Spleen (tissue), 7 donors: ENCODE measurements at regions not wholly inside any gene's neighbourhood (a gene's known extent, or its start where the extent isn't known, plus 50 kb on each side); places are given as distances from the start of the nearest gene placed in this dataset.

Source experiments
- POLR2A ChIP-seq, 3 donors: fragments of 450-650 bp; IDR thresholded peaks; one replicate each; pipeline ENCODE4 v1.5.1; 2017; ENCODE audit warnings: antibody characterized with exemption in 3 of 3, mild to moderate bottlenecking in 1 of 3
- POLR2AphosphoS5 ChIP-seq, 3 donors: sonication (generic); formaldehyde crosslinking; IDR thresholded peaks; one replicate each; pipeline ENCODE4 v1.5.1; 2017; ENCODE audit warnings: antibody characterized with exemption in 3 of 3
- TF ChIP-seq, protein P1 (sequence below), 11 experiments: fragments of 200-600 bp in 7 of 11; fragments of 450-650 bp in 4 of 11; sonication (generic) in 4 of 11; IDR thresholded peaks in 8 of 11; conservative IDR thresholded peaks in 3 of 11; 1 replicate in 7 of 11; 2 replicates in 4 of 11; pipeline versions ENCODE4 v1.4.0 to v1.8.0; 2016 to 2021; ENCODE audit warnings: antibody characterized with exemption in 11 of 11, inconsistent platforms in 4 of 11, mild to moderate bottlenecking in 1 of 11
- donor health status: DM: no; HTN: no; CAD: no; lungs with moderate emphysema.
- donor health status: DM: no; HTN: no; CAD: no.
- donor health status: DM: no; HTN: no; CAD: no.

DNA sequence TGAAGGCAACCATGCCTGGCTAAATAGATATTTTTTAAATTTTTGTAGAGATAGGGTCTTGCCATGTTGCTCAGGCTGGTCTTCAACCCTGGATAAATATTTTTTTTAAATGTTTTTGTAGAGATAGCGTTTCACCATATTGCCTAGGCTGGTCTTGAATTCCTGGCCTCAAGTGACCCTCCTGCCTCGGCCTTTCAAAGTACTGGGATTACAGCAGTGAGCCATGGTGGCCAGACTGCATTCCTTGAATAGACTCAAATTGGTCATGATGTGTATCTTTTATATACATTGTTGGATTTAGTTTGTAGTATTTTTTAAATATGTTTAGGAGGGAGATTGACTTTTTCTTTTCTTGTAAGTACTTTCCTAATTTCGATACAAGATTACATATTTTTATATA lies 325.7 kb upstream of the C11orf87 start:
- TF ChIP-seq, protein P1, sequence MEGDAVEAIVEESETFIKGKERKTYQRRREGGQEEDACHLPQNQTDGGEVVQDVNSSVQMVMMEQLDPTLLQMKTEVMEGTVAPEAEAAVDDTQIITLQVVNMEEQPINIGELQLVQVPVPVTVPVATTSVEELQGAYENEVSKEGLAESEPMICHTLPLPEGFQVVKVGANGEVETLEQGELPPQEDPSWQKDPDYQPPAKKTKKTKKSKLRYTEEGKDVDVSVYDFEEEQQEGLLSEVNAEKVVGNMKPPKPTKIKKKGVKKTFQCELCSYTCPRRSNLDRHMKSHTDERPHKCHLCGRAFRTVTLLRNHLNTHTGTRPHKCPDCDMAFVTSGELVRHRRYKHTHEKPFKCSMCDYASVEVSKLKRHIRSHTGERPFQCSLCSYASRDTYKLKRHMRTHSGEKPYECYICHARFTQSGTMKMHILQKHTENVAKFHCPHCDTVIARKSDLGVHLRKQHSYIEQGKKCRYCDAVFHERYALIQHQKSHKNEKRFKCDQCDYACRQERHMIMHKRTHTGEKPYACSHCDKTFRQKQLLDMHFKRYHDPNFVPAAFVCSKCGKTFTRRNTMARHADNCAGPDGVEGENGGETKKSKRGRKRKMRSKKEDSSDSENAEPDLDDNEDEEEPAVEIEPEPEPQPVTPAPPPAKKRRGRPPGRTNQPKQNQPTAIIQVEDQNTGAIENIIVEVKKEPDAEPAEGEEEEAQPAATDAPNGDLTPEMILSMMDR (IDR thresholded peaks at IDR 0.05 in 8 of 11, conservative IDR thresholded peaks at IDR 0.05 in 3 of 11), result no peak
- TF ChIP-seq POLR2A (IDR thresholded peaks at IDR 0.05), result no peak
- TF ChIP-seq POLR2AphosphoS5 (IDR thresholded peaks at IDR 0.05), result no peak
